ENCODE measurements at regions not wholly inside any gene's neighbourhood (a gene's known extent, or its start where the extent isn't known, plus 50 kb on each side); places are given as distances from the start of the nearest gene placed in this dataset.
A peak's percentile ranks its signal among the peaks of the same experiment; 100 is the strongest.
"Not testable (repeated sequence)": the region's sequence is repeated elsewhere in the genome, so short reads cannot be mapped to it uniquely, and the experiment has no call there.

GRCh38 chr3:31321620-31322019 is 211.1 kb upstream of the STT3B start:
- Histone ChIP-seq H2BK5ac (ENCODE audit: low read length) (no peak overlapping the region), H3K23ac (ENCODE audit: low read length) (no peak overlapping the region), H4K5ac (ENCODE audit: low read length) (no peak overlapping the region), H3K56ac (ENCODE audit: low read length) (no peak overlapping the region), H2BK120ac (ENCODE audit: low read depth, low read length) (no peak overlapping the region), H3K4me2 (ENCODE audit: low read length) (no peak overlapping the region), H3K36me3 (ENCODE audit: control insufficient read depth, insufficient read depth, low read length) (no peaks in the 10 kb centered on the region), H3K4me1 (ENCODE audit: control insufficient read depth, low read depth, low read length) (no peaks in the 10 kb centered on the region), H3K18ac (ENCODE audit: low read length) (no peak overlapping the region), H2AK5ac (ENCODE audit: low read length) (no peak overlapping the region), H3K9ac (ENCODE audit: low read length) (no peak overlapping the region), H3K79me2 (ENCODE audit: control insufficient read depth, insufficient read depth, low read length) (no peaks in the 10 kb centered on the region), H2BK15ac (replicated peaks; ENCODE audit: low read depth) (no peak overlapping the region), H3K4me3 (ENCODE audit: low read length) (no peak overlapping the region), H3K4ac (ENCODE audit: low read depth, low read length) (no peak overlapping the region), H3K79me1 (ENCODE audit: low read length) (no peaks in the 10 kb centered on the region), H3K27me3 (ENCODE audit: insufficient read depth, low read length, poor library complexity) (no peaks in the 10 kb centered on the region), H3K27ac (ENCODE audit: low read depth, low read length) (no peak overlapping the region), H4K8ac (ENCODE audit: low read depth, low read length) (no peak overlapping the region)
- DNase-seq: no peak
- WGBS (ENCODE audit: extremely low coverage, insufficient coverage, low lambda C conversion rate): no CpG with 5 or more reads among the region's 1 CpG

- H3K9ac ChIP-seq (ENCODE audit: low read length): no peak overlapping the region
- no peak overlapping the region for H3K4me3 ChIP-seq (ENCODE audit: low read length)
- H2BK15ac ChIP-seq (replicated peaks; ENCODE audit: low read depth): no peak overlapping the region
- no peak overlapping the region for H3K27ac ChIP-seq (ENCODE audit: low read depth, low read length)
- DNase-seq: no peak
- H2BK5ac ChIP-seq (ENCODE audit: low read length): no peak overlapping the region
- no peak overlapping the region for H3K18ac ChIP-seq (ENCODE audit: low read length)
- no CpG with 5 or more reads among the region's 4 CpGs for WGBS (ENCODE audit: extremely low coverage, insufficient coverage, low lambda C conversion rate)
- no peak overlapping the region for H4K5ac ChIP-seq (ENCODE audit: low read length)
- H3K4me2 ChIP-seq (ENCODE audit: low read length): no peak overlapping the region
- H3K23ac ChIP-seq (ENCODE audit: low read length): no peak overlapping the region
- no peak overlapping the region for H3K4ac ChIP-seq (ENCODE audit: low read depth, low read length)
- no peak overlapping the region for H4K8ac ChIP-seq (ENCODE audit: low read depth, low read length)
- no peaks in the 10 kb centered on the region for H3K79me1 ChIP-seq (ENCODE audit: low read length)
- H2AK5ac ChIP-seq (ENCODE audit: low read length): no peak overlapping the region
- no peaks in the 10 kb centered on the region for H3K79me2 ChIP-seq (ENCODE audit: control insufficient read depth, insufficient read depth, low read length)
- H3K56ac ChIP-seq (ENCODE audit: low read length): no peak overlapping the region
- H2BK120ac ChIP-seq (ENCODE audit: low read depth, low read length): no peak overlapping the region
- no peaks in the 10 kb centered on the region for H3K27me3 ChIP-seq (ENCODE audit: insufficient read depth, low read length, poor library complexity)
- H3K4me1 ChIP-seq (ENCODE audit: control insufficient read depth, low read depth, low read length): no peaks in the 10 kb centered on the region
- H3K36me3 ChIP-seq (ENCODE audit: control insufficient read depth, insufficient read depth, low read length): no peaks in the 10 kb centered on the region
Observed at GRCh38 chr3:31322460-31322859, 210.3 kb upstream of the STT3B start.

GRCh38 chr3:31327826-31328357 is 204.8 kb upstream of the STT3B start:
- not testable (repeated sequence) for H3K4me1 ChIP-seq (ENCODE audit: control insufficient read depth, low read depth, low read length); H3K9ac ChIP-seq (ENCODE audit: low read length)
- WGBS (ENCODE audit: extremely low coverage, insufficient coverage, low lambda C conversion rate): no CpG with 5 or more reads among the region's 3 CpGs

GRCh38 chr3:31331278-31331677 is 201.4 kb upstream of the STT3B start:
- Histone ChIP-seq H3K56ac (ENCODE audit: low read length) (no peak overlapping the region), H3K27me3 (ENCODE audit: insufficient read depth, low read length, poor library complexity) (no peaks in the 10 kb centered on the region), H3K4ac (ENCODE audit: low read depth, low read length) (no peak overlapping the region), H3K4me1 (ENCODE audit: control insufficient read depth, low read depth, low read length) (no peaks in the 10 kb centered on the region), H3K27ac (ENCODE audit: low read depth, low read length) (no peak overlapping the region), H3K4me2 (ENCODE audit: low read length) (no peak overlapping the region), H2AK5ac (ENCODE audit: low read length) (no peak overlapping the region), H3K4me3 (ENCODE audit: low read length) (no peak overlapping the region), H3K79me2 (ENCODE audit: control insufficient read depth, insufficient read depth, low read length) (no peaks in the 10 kb centered on the region), H2BK5ac (ENCODE audit: low read length) (no peak overlapping the region), H2BK120ac (ENCODE audit: low read depth, low read length) (no peak overlapping the region), H3K9ac (ENCODE audit: low read length) (no peak overlapping the region), H3K36me3 (ENCODE audit: control insufficient read depth, insufficient read depth, low read length) (no peaks in the 10 kb centered on the region), H3K18ac (ENCODE audit: low read length) (no peak overlapping the region), H4K5ac (ENCODE audit: low read length) (no peak overlapping the region), H3K23ac (ENCODE audit: low read length) (no peak overlapping the region), H3K79me1 (ENCODE audit: low read length) (no peaks in the 10 kb centered on the region), H4K8ac (ENCODE audit: low read depth, low read length) (no peak overlapping the region), H2BK15ac (replicated peaks; ENCODE audit: low read depth) (no peak overlapping the region)
- no peak for DNase-seq
- no CpG with 5 or more reads among the region's 3 CpGs for WGBS (ENCODE audit: extremely low coverage, insufficient coverage, low lambda C conversion rate)

More at GRCh38 chr3:31327826-31328357, 204.8 kb upstream of the STT3B start:
- H3K23ac ChIP-seq (ENCODE audit: low read length); H3K4me3 ChIP-seq (ENCODE audit: low read length); H3K56ac ChIP-seq (ENCODE audit: low read length); H2BK120ac ChIP-seq (ENCODE audit: low read depth, low read length); H3K4me2 ChIP-seq (ENCODE audit: low read length); H3K4ac ChIP-seq (ENCODE audit: low read depth, low read length); H3K27ac ChIP-seq (ENCODE audit: low read depth, low read length); H2BK15ac ChIP-seq (replicated peaks; ENCODE audit: low read depth); H2BK5ac ChIP-seq (ENCODE audit: low read length); H3K79me1 ChIP-seq (ENCODE audit: low read length); DNase-seq; H3K36me3 ChIP-seq (ENCODE audit: control insufficient read depth, insufficient read depth, low read length); H3K79me2 ChIP-seq (ENCODE audit: control insufficient read depth, insufficient read depth, low read length); H4K8ac ChIP-seq (ENCODE audit: low read depth, low read length); H4K5ac ChIP-seq (ENCODE audit: low read length); H3K18ac ChIP-seq (ENCODE audit: low read length); H3K27me3 ChIP-seq (ENCODE audit: insufficient read depth, low read length, poor library complexity); H2AK5ac ChIP-seq (ENCODE audit: low read length): not testable (repeated sequence)

GRCh38 chr3:31341130-31341529 is 191.6 kb upstream of the STT3B start:
- no peak overlapping the region for H3K18ac ChIP-seq (ENCODE audit: low read length)
- H3K4me2 ChIP-seq (ENCODE audit: low read length): no peak overlapping the region
- H4K5ac ChIP-seq (ENCODE audit: low read length): no peak overlapping the region
- H3K27me3 ChIP-seq (ENCODE audit: insufficient read depth, low read length, poor library complexity): no peaks in the 10 kb centered on the region
- no peaks in the 10 kb centered on the region for H3K79me2 ChIP-seq (ENCODE audit: control insufficient read depth, insufficient read depth, low read length)
- H2BK15ac ChIP-seq (replicated peaks; ENCODE audit: low read depth): no peak overlapping the region
- no peaks in the 10 kb centered on the region for H3K36me3 ChIP-seq (ENCODE audit: control insufficient read depth, insufficient read depth, low read length)
- no peak overlapping the region for H4K8ac ChIP-seq (ENCODE audit: low read depth, low read length)
- H3K4me3 ChIP-seq (ENCODE audit: low read length): no peak overlapping the region
- no peak overlapping the region for H3K23ac ChIP-seq (ENCODE audit: low read length)
- H3K4ac ChIP-seq (ENCODE audit: low read depth, low read length): no peak overlapping the region
- no peak overlapping the region for H2AK5ac ChIP-seq (ENCODE audit: low read length)
- WGBS (ENCODE audit: extremely low coverage, insufficient coverage, low lambda C conversion rate): no CpG with 5 or more reads among the region's 2 CpGs
- H3K79me1 ChIP-seq (ENCODE audit: low read length): no peaks in the 10 kb centered on the region
- no peak overlapping the region for H3K27ac ChIP-seq (ENCODE audit: low read depth, low read length)
- no peak overlapping the region for H2BK120ac ChIP-seq (ENCODE audit: low read depth, low read length)
- H3K9ac ChIP-seq (ENCODE audit: low read length): no peak overlapping the region
- H2BK5ac ChIP-seq (ENCODE audit: low read length): no peak overlapping the region
- peak overlapping the region; percentile 36 for H3K56ac ChIP-seq (ENCODE audit: low read length)
- H3K4me1 ChIP-seq (ENCODE audit: control insufficient read depth, low read depth, low read length): no peaks in the 10 kb centered on the region
- peak; percentile 65 for DNase-seq

- H3K4me2 ChIP-seq (ENCODE audit: low read length): no peak overlapping the region
- H3K36me3 ChIP-seq (ENCODE audit: control insufficient read depth, insufficient read depth, low read length): no peaks in the 10 kb centered on the region
- no peak overlapping the region for H3K9ac ChIP-seq (ENCODE audit: low read length)
- H4K8ac ChIP-seq (ENCODE audit: low read depth, low read length): no peak overlapping the region
- H3K79me2 ChIP-seq (ENCODE audit: control insufficient read depth, insufficient read depth, low read length): no peaks in the 10 kb centered on the region
- no peak for DNase-seq
- H2BK120ac ChIP-seq (ENCODE audit: low read depth, low read length): no peak overlapping the region
- H3K27me3 ChIP-seq (ENCODE audit: insufficient read depth, low read length, poor library complexity): no peaks in the 10 kb centered on the region
- no peak overlapping the region for H4K5ac ChIP-seq (ENCODE audit: low read length)
- no peak overlapping the region for H3K23ac ChIP-seq (ENCODE audit: low read length)
- H3K4me1 ChIP-seq (ENCODE audit: control insufficient read depth, low read depth, low read length): no peaks in the 10 kb centered on the region
- no peaks in the 10 kb centered on the region for H3K79me1 ChIP-seq (ENCODE audit: low read length)
- no peak overlapping the region for H2AK5ac ChIP-seq (ENCODE audit: low read length)
- H3K4ac ChIP-seq (ENCODE audit: low read depth, low read length): no peak overlapping the region
- H3K27ac ChIP-seq (ENCODE audit: low read depth, low read length): no peak overlapping the region
- no peak overlapping the region for H2BK5ac ChIP-seq (ENCODE audit: low read length)
- H2BK15ac ChIP-seq (replicated peaks; ENCODE audit: low read depth): no peak overlapping the region
- H3K18ac ChIP-seq (ENCODE audit: low read length): no peak overlapping the region
- no peak overlapping the region for H3K4me3 ChIP-seq (ENCODE audit: low read length)
- no peak overlapping the region for H3K56ac ChIP-seq (ENCODE audit: low read length)
- no CpG with 5 or more reads among the region's 1 CpG for whole genome bisulfite sequencing (ENCODE audit: extremely low coverage, insufficient coverage, low lambda C conversion rate)
Observed at GRCh38 chr3:31343075-31343474, 189.7 kb upstream of the STT3B start.
